ENCODE measurements at regions not wholly inside any gene's neighbourhood (a gene's known extent, or its start where the extent isn't known, plus 50 kb on each side); places are given as distances from the start of the nearest gene placed in this dataset.

GRCh38 chr20:48270885-48271284 is 485.6 kb upstream of the SULF2 start:
- DNase-seq, result no peak
- Histone ChIP-seq H3K27ac (no peak overlapping the region), H3K4me3 (ENCODE audit: low read depth, low read length) (no peak overlapping the region), H3K36me3 (no peaks in the 10 kb centered on the region), H3K9me3 (ENCODE audit: severe bottlenecking) (no peaks in the 10 kb centered on the region), H3K27me3 (ENCODE audit: insufficient read depth, low read depth, severe bottlenecking) (no peaks in the 10 kb centered on the region)
- no peak for TF ChIP-seq CTCF (IDR thresholded peaks at IDR 0.05; ENCODE audit: low read depth, low read length)

- Histone ChIP-seq H3K36me3 (no peaks in the 10 kb centered on the region), H3K27ac (no peak overlapping the region), H3K4me3 (ENCODE audit: low read depth, low read length) (no peak overlapping the region), H3K27me3 (ENCODE audit: insufficient read depth, low read depth, severe bottlenecking) (no peaks in the 10 kb centered on the region), H3K9me3 (ENCODE audit: severe bottlenecking) (no peaks in the 10 kb centered on the region)
- TF ChIP-seq CTCF (IDR thresholded peaks at IDR 0.05; ENCODE audit: low read depth, low read length), result no peak
- no peak for DNase-seq
These were observed 482.8 kb upstream of the SULF2 start for GRCh38 chr20:48267860-48268633.

DNA sequence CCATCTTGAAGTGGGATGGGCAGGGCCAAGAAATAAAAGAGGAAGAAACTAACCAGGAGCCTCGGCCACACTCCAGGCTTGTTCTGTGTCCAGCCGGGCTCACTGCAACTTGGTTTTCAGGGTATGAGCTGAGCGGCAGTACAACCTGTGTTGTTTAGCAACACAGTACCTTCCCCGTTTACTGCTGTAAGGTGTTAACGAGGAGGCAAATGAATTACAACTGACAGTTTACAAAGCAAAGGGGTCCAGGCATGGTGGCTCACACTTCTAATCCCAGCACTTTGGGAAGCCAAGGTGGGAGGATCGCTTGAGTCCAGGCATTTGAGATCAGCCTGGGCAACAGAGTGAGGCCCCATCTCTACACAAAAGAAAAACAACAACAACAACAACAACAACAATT is 481.3 kb upstream of the SULF2 start:
- H3K9me3 ChIP-seq (ENCODE audit: severe bottlenecking), result no peaks in the 10 kb centered on the region
- no peak for DNase-seq

DNA sequence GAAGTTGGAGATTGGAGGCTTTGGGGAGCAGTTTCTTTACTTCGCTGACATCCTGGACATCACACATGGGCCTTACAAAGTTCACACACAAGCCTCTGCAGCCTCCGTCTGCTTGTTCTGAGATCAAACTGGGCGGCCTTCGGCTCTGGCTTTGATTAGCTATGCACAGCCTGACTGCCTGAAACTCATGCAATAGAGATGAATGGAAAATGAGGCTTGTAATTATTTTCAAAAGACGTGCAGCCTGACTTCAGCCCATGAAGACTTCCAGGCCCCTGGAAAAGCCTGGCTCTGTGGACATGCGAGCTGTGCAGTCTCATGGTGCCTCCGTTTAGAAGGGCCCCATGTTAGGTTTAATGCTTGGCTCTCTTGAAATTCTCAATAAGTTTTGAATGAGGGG is 480.5 kb upstream of the SULF2 start:
- no peaks in the 10 kb centered on the region for H3K9me3 ChIP-seq (ENCODE audit: severe bottlenecking)
- no peak overlapping the region for H3K27ac ChIP-seq
- H3K27me3 ChIP-seq (ENCODE audit: insufficient read depth, low read depth, severe bottlenecking), result no peaks in the 10 kb centered on the region
- TF ChIP-seq CTCF (IDR thresholded peaks at IDR 0.05; ENCODE audit: low read depth, low read length), result no peak
- no peak overlapping the region for H3K4me3 ChIP-seq (ENCODE audit: low read depth, low read length)
- H3K36me3 ChIP-seq, result no peaks in the 10 kb centered on the region
- no peak for DNase-seq

More for the DNA sequence above, 481.3 kb upstream of the SULF2 start:
- Histone ChIP-seq H3K27ac (no peak overlapping the region), H3K4me3 (ENCODE audit: low read depth, low read length) (no peak overlapping the region), H3K36me3 (no peaks in the 10 kb centered on the region), H3K27me3 (ENCODE audit: insufficient read depth, low read depth, severe bottlenecking) (no peaks in the 10 kb centered on the region)
- TF ChIP-seq CTCF (IDR thresholded peaks at IDR 0.05; ENCODE audit: low read depth, low read length), result no peak

DNA sequence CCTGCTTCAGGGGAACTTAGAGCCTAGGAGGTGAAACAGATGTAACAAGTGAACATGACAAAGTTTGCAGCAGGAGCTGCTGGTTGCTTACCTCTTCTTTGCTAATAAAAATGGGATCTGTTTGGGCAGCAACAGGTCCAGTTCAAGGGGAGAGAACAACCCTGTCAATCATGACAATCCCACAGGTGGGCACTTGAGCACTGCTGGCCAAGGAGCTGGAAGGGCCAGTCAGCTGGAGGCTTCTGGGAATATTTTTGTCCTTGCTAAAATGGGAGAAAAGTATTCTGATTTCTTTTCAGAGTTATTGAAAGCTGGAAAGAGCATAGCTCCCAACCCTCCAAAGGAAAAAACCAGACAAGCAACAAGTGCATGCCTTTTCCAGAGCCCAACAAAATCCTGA is 477.7 kb upstream of the SULF2 start:
- no peaks in the 10 kb centered on the region for H3K36me3 ChIP-seq
- no peak overlapping the region for H3K4me3 ChIP-seq (ENCODE audit: low read depth, low read length)
- no peak for DNase-seq
- no peak overlapping the region for H3K27ac ChIP-seq
- no peaks in the 10 kb centered on the region for H3K27me3 ChIP-seq (ENCODE audit: insufficient read depth, low read depth, severe bottlenecking)
- H3K9me3 ChIP-seq (ENCODE audit: severe bottlenecking), result no peaks in the 10 kb centered on the region
- no peak for TF ChIP-seq CTCF (IDR thresholded peaks at IDR 0.05; ENCODE audit: low read depth, low read length)

GRCh38 chr20:48262466-48262865 is 477.2 kb upstream of the SULF2 start:
- no peaks in the 10 kb centered on the region for H3K36me3 ChIP-seq
- DNase-seq, result no peak
- H3K4me3 ChIP-seq (ENCODE audit: low read depth, low read length), result no peak overlapping the region
- no peak for TF ChIP-seq CTCF (IDR thresholded peaks at IDR 0.05; ENCODE audit: low read depth, low read length)
- H3K9me3 ChIP-seq (ENCODE audit: severe bottlenecking), result no peaks in the 10 kb centered on the region
- H3K27me3 ChIP-seq (ENCODE audit: insufficient read depth, low read depth, severe bottlenecking), result no peaks in the 10 kb centered on the region
- H3K27ac ChIP-seq, result no peak overlapping the region

Data from WERI-Rb-1 (cell line).